ENCODE measurements at regions not wholly inside any gene's neighbourhood (a gene's known extent, or its start where the extent isn't known, plus 50 kb on each side); places are given as distances from the start of the nearest gene placed in this dataset.

- DNase-seq = no peak
- no peaks in the 10 kb centered on the region for H3K9me1 ChIP-seq (ENCODE audit: insufficient read depth, low read length)
- no peak overlapping the region for H3K4me3 ChIP-seq (ENCODE audit: insufficient read depth, low read depth, low read length)
- intact Hi-C loops (cut with micrococcal nuclease) = no loop called here
- no peak for ATAC-seq (ENCODE audit: low read depth)
- no peak overlapping the region for H2AK9ac ChIP-seq (replicated peaks; ENCODE audit: low read depth, low read length, poor library complexity)
- H3K18ac ChIP-seq (ENCODE audit: low read depth, low read length) = no peak overlapping the region
- H3K4me1 ChIP-seq (ENCODE audit: control insufficient read depth, insufficient read depth, low read length) = peaks cover 4% of the 10 kb centered on the region; the same call in 1 of the 2 replicates
- H3K9me3 ChIP-seq (ENCODE audit: control insufficient read depth, insufficient read depth, low read length) = no peaks in the 10 kb centered on the region
- dilution Hi-C loops (cut with HindIII; ENCODE audit: low sequenced_read_pairs, unreplicated experiment) = no loop called here
- in situ Hi-C loops (cut with MboI; ENCODE audit: low sequenced_read_pairs) = no loop called here
- CTCF ChIA-PET = no interaction called here
- no peak overlapping the region for H2BK120ac ChIP-seq (ENCODE audit: low read depth, low read length)
- no peaks in the 10 kb centered on the region for H3K27me3 ChIP-seq (ENCODE audit: control insufficient read depth, insufficient read depth, low read length)
- no peak overlapping the region for H2BK20ac ChIP-seq (ENCODE audit: low read depth, low read length)
- H3K36me3 ChIP-seq (ENCODE audit: control insufficient read depth, insufficient read depth, low read length) = no peaks in the 10 kb centered on the region
- no peak overlapping the region for H4K91ac ChIP-seq (ENCODE audit: insufficient read depth, low read depth, low read length)
- POLR2A ChIA-PET (ENCODE audit: unreplicated experiment) = no interaction called here
- H3K23ac ChIP-seq (ENCODE audit: low read depth, low read length) = no peak overlapping the region
- TF ChIP-seq FOS (IDR thresholded peaks at IDR 0.05; ENCODE audit: low read depth, low read length) (no peak), RCOR1 (IDR thresholded peaks at IDR 0.05; ENCODE audit: insufficient replicate concordance, low read length) (no peak), MAZ (IDR thresholded peaks at IDR 0.05; ENCODE audit: borderline replicate concordance, low read depth, low read length) (no peak), MAFK (IDR thresholded peaks at IDR 0.05; ENCODE audit: low read depth, low read length) (no peak), CHD1 (IDR thresholded peaks at IDR 0.05; ENCODE audit: low read depth, low read length) (no peak), RFX5 (IDR thresholded peaks at IDR 0.05; ENCODE audit: low read depth, low read length) (no peak), SMC3 (IDR thresholded peaks at IDR 0.05; ENCODE audit: low read depth, low read length) (no peak), POLR2A (IDR thresholded peaks at IDR 0.05; ENCODE audit: low read depth, low read length) (no peak), MXI1 (IDR thresholded peaks at IDR 0.05; ENCODE audit: borderline replicate concordance, low read depth, low read length) (no peak), CEBPB (IDR thresholded peaks at IDR 0.05; ENCODE audit: low read depth, low read length) (no peak), BHLHE40 (IDR thresholded peaks at IDR 0.05; ENCODE audit: low read depth, low read length) (no peak), NFE2L2 (IDR thresholded peaks at IDR 0.05; ENCODE audit: low read depth, low read length) (no peak), RAD21 (IDR thresholded peaks at IDR 0.05; ENCODE audit: low read length) (no peak)
- TF ChIP-seq, protein P1, sequence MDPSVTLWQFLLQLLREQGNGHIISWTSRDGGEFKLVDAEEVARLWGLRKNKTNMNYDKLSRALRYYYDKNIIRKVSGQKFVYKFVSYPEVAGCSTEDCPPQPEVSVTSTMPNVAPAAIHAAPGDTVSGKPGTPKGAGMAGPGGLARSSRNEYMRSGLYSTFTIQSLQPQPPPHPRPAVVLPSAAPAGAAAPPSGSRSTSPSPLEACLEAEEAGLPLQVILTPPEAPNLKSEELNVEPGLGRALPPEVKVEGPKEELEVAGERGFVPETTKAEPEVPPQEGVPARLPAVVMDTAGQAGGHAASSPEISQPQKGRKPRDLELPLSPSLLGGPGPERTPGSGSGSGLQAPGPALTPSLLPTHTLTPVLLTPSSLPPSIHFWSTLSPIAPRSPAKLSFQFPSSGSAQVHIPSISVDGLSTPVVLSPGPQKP (IDR thresholded peaks at IDR 0.05; ENCODE audit: borderline replicate concordance, low read depth, low read length) = no peak
- TF ChIP-seq, protein P2, sequence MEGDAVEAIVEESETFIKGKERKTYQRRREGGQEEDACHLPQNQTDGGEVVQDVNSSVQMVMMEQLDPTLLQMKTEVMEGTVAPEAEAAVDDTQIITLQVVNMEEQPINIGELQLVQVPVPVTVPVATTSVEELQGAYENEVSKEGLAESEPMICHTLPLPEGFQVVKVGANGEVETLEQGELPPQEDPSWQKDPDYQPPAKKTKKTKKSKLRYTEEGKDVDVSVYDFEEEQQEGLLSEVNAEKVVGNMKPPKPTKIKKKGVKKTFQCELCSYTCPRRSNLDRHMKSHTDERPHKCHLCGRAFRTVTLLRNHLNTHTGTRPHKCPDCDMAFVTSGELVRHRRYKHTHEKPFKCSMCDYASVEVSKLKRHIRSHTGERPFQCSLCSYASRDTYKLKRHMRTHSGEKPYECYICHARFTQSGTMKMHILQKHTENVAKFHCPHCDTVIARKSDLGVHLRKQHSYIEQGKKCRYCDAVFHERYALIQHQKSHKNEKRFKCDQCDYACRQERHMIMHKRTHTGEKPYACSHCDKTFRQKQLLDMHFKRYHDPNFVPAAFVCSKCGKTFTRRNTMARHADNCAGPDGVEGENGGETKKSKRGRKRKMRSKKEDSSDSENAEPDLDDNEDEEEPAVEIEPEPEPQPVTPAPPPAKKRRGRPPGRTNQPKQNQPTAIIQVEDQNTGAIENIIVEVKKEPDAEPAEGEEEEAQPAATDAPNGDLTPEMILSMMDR (conservative IDR thresholded peaks at IDR 0.05; ENCODE audit: low read depth, low read length) = no peak
- TF ChIP-seq, protein P3, sequence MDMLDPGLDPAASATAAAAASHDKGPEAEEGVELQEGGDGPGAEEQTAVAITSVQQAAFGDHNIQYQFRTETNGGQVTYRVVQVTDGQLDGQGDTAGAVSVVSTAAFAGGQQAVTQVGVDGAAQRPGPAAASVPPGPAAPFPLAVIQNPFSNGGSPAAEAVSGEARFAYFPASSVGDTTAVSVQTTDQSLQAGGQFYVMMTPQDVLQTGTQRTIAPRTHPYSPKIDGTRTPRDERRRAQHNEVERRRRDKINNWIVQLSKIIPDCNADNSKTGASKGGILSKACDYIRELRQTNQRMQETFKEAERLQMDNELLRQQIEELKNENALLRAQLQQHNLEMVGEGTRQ (IDR thresholded peaks at IDR 0.05; ENCODE audit: low read depth, low read length) = no peak
- no peak overlapping the region for H2AFZ ChIP-seq (replicated peaks; ENCODE audit: low read length, poor library complexity)
- no peak overlapping the region for H3K56ac ChIP-seq (ENCODE audit: extremely low read depth, insufficient read depth, low read length)
- no peak overlapping the region for H4K8ac ChIP-seq (ENCODE audit: low read depth in 2 of 2, low read length in 2 of 2)
- BruUV-seq (replicated peaks) = no TSS peak
- no peak overlapping the region for H3K14ac ChIP-seq (replicated peaks; ENCODE audit: low read depth, low read length)
- no peak overlapping the region for H3K4me2 ChIP-seq (ENCODE audit: low read depth, low read length)
- no peak overlapping the region for H2BK5ac ChIP-seq (ENCODE audit: low read depth, low read length, poor library complexity, severe bottlenecking)
- H2BK15ac ChIP-seq (ENCODE audit: low read depth, low read length) = no peak overlapping the region
- no peak overlapping the region for H3K27ac ChIP-seq (ENCODE audit: insufficient read depth, low read length)
- H3K79me1 ChIP-seq (ENCODE audit: low read depth in 1 of 2, low read length in 2 of 2) = no peaks in the 10 kb centered on the region
- H4K5ac ChIP-seq (ENCODE audit: low read depth, low read length) = no peak overlapping the region
- WGBS, 2 experiments (ENCODE audit: extremely low coverage in 2 of 2, insufficient read length in 1 of 2) = 100% methylated on average over 1 of the region's 5 CpGs; no CpG with 5 or more reads in 1 of the 2 experiments
- no peak overlapping the region for H3K4ac ChIP-seq (ENCODE audit: low read depth, low read length)
- no peaks in the 10 kb centered on the region for H4K20me1 ChIP-seq (ENCODE audit: insufficient read depth, low read length)
- H2AK5ac ChIP-seq (ENCODE audit: low read depth, low read length) = no peak overlapping the region
- H3K9ac ChIP-seq (ENCODE audit: low read depth, low read length) = no peak overlapping the region
These were observed 190.4 kb downstream of the PRL start for GRCh38 chr6:22106451-22106850.
